ENCODE measurements at regions not wholly inside any gene's neighbourhood (a gene's known extent, or its start where the extent isn't known, plus 50 kb on each side); places are given as distances from the start of the nearest gene placed in this dataset.

GRCh38 chr10:52908478-52908877, 135.9 kb upstream of the MBL2 start:
- Histone ChIP-seq H3K4me1 (ENCODE audit: control insufficient read depth, insufficient read depth, low read length) (no peaks in the 10 kb centered on the region), H3K9ac (ENCODE audit: low read length in 2 of 2) (no peak overlapping the region)

GRCh38 chr10:52906046-52906445, 133.5 kb upstream of the MBL2 start:
- Histone ChIP-seq H3K27ac (ENCODE audit: low read length) (no peak overlapping the region), H3K4me1 (ENCODE audit: control insufficient read depth, insufficient read depth, low read length) (no peaks in the 10 kb centered on the region), H3K4me3 (ENCODE audit: low read length in 2 of 2) (no peak overlapping the region), H3K9ac (ENCODE audit: low read length in 2 of 2) (no peak overlapping the region), H3K9me3 (ENCODE audit: control insufficient read depth in 2 of 2, low read length in 2 of 2) (no peaks in the 10 kb centered on the region), H3K27me3 (ENCODE audit: control insufficient read depth in 1 of 2, insufficient read depth in 2 of 2, low read length in 2 of 2) (no peaks in the 10 kb centered on the region), H3K36me3 (ENCODE audit: control insufficient read depth in 2 of 2, insufficient read depth in 2 of 2, low read length in 2 of 2) (no peaks in the 10 kb centered on the region)

More at GRCh38 chr10:52908478-52908877, 135.9 kb upstream of the MBL2 start:
- H3K36me3 ChIP-seq (ENCODE audit: control insufficient read depth in 2 of 2, insufficient read depth in 2 of 2, low read length in 2 of 2) = no peaks in the 10 kb centered on the region
- H3K9me3 ChIP-seq (ENCODE audit: control insufficient read depth in 2 of 2, low read length in 2 of 2) = no peaks in the 10 kb centered on the region
- no peak overlapping the region for H3K27ac ChIP-seq (ENCODE audit: low read length)
- no peaks in the 10 kb centered on the region for H3K27me3 ChIP-seq (ENCODE audit: control insufficient read depth in 1 of 2, insufficient read depth in 2 of 2, low read length in 2 of 2)
- no peak overlapping the region for H3K4me3 ChIP-seq (ENCODE audit: low read length in 2 of 2)

DNA sequence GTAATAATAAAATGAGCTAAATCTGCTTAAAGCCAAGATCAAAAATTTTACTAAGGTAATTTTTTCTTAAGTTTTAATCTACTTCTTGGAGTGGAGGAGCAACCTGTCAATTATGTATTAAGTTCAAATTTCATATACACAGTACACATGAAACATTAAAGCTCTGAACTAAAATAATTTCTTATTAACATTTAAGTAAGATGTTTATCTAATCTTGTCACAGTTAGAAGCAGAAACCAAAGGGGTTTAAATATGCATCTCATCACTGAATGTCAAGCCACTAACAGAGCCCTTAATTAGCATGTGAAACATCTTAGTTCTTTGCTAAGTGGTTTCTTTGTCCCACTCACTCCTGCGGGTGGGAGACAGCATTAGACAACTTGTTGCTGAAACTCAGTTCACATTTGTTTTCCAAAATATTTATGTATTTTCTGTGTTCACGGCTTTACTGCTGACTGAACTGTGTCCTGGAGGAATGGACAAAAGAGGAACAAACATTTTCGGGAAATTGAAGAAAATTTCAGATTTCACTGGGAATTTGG, 130.9 kb upstream of the MBL2 start:
- Histone ChIP-seq H3K27ac (ENCODE audit: low read length) (no peak overlapping the region), H3K4me3 (ENCODE audit: low read length in 2 of 2) (no peak overlapping the region), H3K27me3 (ENCODE audit: control insufficient read depth in 1 of 2, insufficient read depth in 2 of 2, low read length in 2 of 2) (no peaks in the 10 kb centered on the region), H3K4me1 (ENCODE audit: control insufficient read depth, insufficient read depth, low read length) (no peaks in the 10 kb centered on the region), H3K36me3 (ENCODE audit: control insufficient read depth in 2 of 2, insufficient read depth in 2 of 2, low read length in 2 of 2) (no peaks in the 10 kb centered on the region), H3K9me3 (ENCODE audit: control insufficient read depth in 2 of 2, low read length in 2 of 2) (no peaks in the 10 kb centered on the region), H3K9ac (ENCODE audit: low read length in 2 of 2) (no peak overlapping the region)

DNA sequence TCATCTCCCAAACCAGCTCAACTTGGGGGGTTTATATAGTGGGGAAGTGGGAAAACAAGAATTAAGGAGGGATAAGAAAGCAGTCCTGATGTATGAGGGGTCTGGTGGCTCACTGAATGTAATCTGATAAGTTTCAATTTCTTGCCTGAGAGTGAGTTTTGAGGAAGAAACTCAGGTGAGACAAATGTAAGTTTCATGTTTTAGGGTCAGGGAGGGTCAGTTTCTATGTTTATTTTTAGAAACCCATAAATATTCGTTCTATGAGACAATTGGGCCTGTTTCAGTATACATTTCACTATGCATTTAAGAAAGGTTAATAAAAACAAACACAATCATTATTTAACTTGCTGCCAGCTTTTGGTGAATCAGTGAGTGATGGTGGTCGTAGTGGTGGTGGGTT, 128.0 kb upstream of the MBL2 start:
- no peaks in the 10 kb centered on the region for H3K36me3 ChIP-seq (ENCODE audit: control insufficient read depth in 2 of 2, insufficient read depth in 2 of 2, low read length in 2 of 2)
- no peak overlapping the region for H3K4me3 ChIP-seq (ENCODE audit: low read length in 2 of 2)
- H3K27ac ChIP-seq (ENCODE audit: low read length) = no peak overlapping the region
- no peaks in the 10 kb centered on the region for H3K27me3 ChIP-seq (ENCODE audit: control insufficient read depth in 1 of 2, insufficient read depth in 2 of 2, low read length in 2 of 2)
- H3K9ac ChIP-seq (ENCODE audit: low read length in 2 of 2) = no peak overlapping the region
- no peaks in the 10 kb centered on the region for H3K9me3 ChIP-seq (ENCODE audit: control insufficient read depth in 2 of 2, low read length in 2 of 2)
- no peaks in the 10 kb centered on the region for H3K4me1 ChIP-seq (ENCODE audit: control insufficient read depth, insufficient read depth, low read length)

GRCh38 chr10:52897162-52897561, 124.6 kb upstream of the MBL2 start:
- H3K27me3 ChIP-seq (ENCODE audit: control insufficient read depth in 1 of 2, insufficient read depth in 2 of 2, low read length in 2 of 2) = no peaks in the 10 kb centered on the region
- no peaks in the 10 kb centered on the region for H3K36me3 ChIP-seq (ENCODE audit: control insufficient read depth in 2 of 2, insufficient read depth in 2 of 2, low read length in 2 of 2)
- H3K9ac ChIP-seq (ENCODE audit: low read length in 2 of 2) = no peak overlapping the region
- H3K9me3 ChIP-seq (ENCODE audit: control insufficient read depth in 2 of 2, low read length in 2 of 2) = no peaks in the 10 kb centered on the region
- no peaks in the 10 kb centered on the region for H3K4me1 ChIP-seq (ENCODE audit: control insufficient read depth, insufficient read depth, low read length)
- H3K4me3 ChIP-seq (ENCODE audit: low read length in 2 of 2) = no peak overlapping the region
- H3K27ac ChIP-seq (ENCODE audit: low read length) = no peak overlapping the region

GRCh38 chr10:52895059-52895458, 122.5 kb upstream of the MBL2 start:
- Histone ChIP-seq H3K36me3 (ENCODE audit: control insufficient read depth in 2 of 2, insufficient read depth in 2 of 2, low read length in 2 of 2) (no peaks in the 10 kb centered on the region), H3K4me3 (ENCODE audit: low read length in 2 of 2) (no peak overlapping the region), H3K9ac (ENCODE audit: low read length in 2 of 2) (no peak overlapping the region), H3K9me3 (ENCODE audit: control insufficient read depth in 2 of 2, low read length in 2 of 2) (no peaks in the 10 kb centered on the region), H3K4me1 (ENCODE audit: control insufficient read depth, insufficient read depth, low read length) (no peaks in the 10 kb centered on the region), H3K27ac (ENCODE audit: low read length) (no peak overlapping the region), H3K27me3 (ENCODE audit: control insufficient read depth in 1 of 2, insufficient read depth in 2 of 2, low read length in 2 of 2) (no peaks in the 10 kb centered on the region)

DNA sequence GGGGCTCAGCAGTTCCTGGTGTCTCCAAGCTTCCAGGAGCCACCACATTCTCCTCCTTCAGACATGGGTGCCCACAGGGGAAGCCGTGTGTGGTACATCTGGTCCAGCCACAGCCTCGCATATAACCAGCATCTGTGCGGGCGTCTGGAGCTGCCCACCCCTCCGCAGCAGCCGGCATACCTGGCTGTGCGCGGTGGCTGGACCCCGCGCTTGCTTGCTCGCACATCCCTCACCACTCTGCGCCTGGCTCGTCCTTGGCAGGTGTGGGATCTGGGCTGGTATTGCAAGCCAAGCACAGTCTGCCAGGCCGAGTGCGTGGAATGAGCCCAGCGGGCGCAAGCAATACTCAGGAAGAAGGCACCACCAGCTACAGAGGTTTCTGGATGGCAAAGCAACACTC, 117.7 kb upstream of the MBL2 start:
- H3K9ac ChIP-seq (ENCODE audit: low read length in 2 of 2) = no peak overlapping the region
- no peak overlapping the region for H3K4me3 ChIP-seq (ENCODE audit: low read length in 2 of 2)
- H3K4me1 ChIP-seq (ENCODE audit: control insufficient read depth, insufficient read depth, low read length) = no peaks in the 10 kb centered on the region
- H3K9me3 ChIP-seq (ENCODE audit: control insufficient read depth in 2 of 2, low read length in 2 of 2) = no peaks in the 10 kb centered on the region
- H3K36me3 ChIP-seq (ENCODE audit: control insufficient read depth in 2 of 2, insufficient read depth in 2 of 2, low read length in 2 of 2) = no peaks in the 10 kb centered on the region
- no peak overlapping the region for H3K27ac ChIP-seq (ENCODE audit: low read length)
- H3K27me3 ChIP-seq (ENCODE audit: control insufficient read depth in 1 of 2, insufficient read depth in 2 of 2, low read length in 2 of 2) = no peaks in the 10 kb centered on the region

GRCh38 chr10:52889611-52890010, 117.0 kb upstream of the MBL2 start:
- Histone ChIP-seq H3K9me3 (ENCODE audit: control insufficient read depth in 2 of 2, low read length in 2 of 2) (no peaks in the 10 kb centered on the region), H3K4me3 (ENCODE audit: low read length in 2 of 2) (no peak overlapping the region), H3K4me1 (ENCODE audit: control insufficient read depth, insufficient read depth, low read length) (no peaks in the 10 kb centered on the region), H3K36me3 (ENCODE audit: control insufficient read depth in 2 of 2, insufficient read depth in 2 of 2, low read length in 2 of 2) (no peaks in the 10 kb centered on the region), H3K27ac (ENCODE audit: low read length) (no peak overlapping the region), H3K9ac (ENCODE audit: low read length in 2 of 2) (no peak overlapping the region), H3K27me3 (ENCODE audit: control insufficient read depth in 1 of 2, insufficient read depth in 2 of 2, low read length in 2 of 2) (no peaks in the 10 kb centered on the region)

DNA sequence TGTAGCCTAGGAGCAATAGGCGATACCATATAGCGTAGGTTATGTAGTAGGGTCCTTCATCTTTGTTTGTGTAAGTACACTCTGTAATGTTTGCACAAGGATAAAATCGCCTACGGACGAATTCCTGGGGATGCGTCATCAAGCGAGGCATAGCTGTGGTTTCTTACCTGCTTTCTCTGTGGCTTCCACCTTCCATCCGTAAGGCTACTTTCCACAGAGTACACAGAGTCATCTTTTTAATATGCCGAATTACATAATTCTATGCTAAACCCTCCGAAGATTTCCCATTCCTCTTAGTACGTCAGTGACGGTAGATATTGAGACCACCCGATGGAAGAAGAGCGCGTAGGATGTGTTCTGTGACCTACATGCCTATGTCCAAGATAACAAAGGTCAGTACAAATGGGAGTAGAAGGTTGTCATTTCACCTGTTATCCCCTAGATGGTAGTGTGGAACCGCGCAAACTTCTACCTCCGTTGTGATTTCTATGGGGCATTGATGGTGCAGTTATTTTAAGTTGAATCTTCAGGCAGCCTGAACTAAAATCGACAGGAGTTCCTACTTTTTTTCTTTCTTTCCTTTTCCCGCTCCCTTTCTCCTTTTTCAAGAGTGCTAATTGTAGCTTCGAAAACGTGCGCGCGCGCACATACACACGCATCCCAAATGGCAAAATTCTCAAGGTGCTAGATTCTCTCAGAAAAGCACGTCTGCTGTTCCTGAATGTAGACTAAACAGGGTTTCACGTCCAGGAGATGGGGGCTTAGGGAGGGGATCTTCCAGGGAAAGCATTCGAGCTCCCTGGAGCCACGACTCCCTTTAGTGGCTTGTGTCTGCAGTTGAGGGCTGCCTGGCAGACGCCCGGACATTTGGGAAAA, 111.7 kb upstream of the MBL2 start:
- Histone ChIP-seq H3K27me3 (ENCODE audit: control insufficient read depth in 1 of 2, insufficient read depth in 2 of 2, low read length in 2 of 2) (no peaks in the 10 kb centered on the region), H3K36me3 (ENCODE audit: control insufficient read depth in 2 of 2, insufficient read depth in 2 of 2, low read length in 2 of 2) (no peaks in the 10 kb centered on the region), H3K9ac (ENCODE audit: low read length in 2 of 2) (no peak overlapping the region), H3K27ac (ENCODE audit: low read length) (no peak overlapping the region), H3K4me1 (ENCODE audit: control insufficient read depth, insufficient read depth, low read length) (no peaks in the 10 kb centered on the region), H3K4me3 (ENCODE audit: low read length in 2 of 2) (peak overlapping the region in 1 of 2 donors; percentile 54), H3K9me3 (ENCODE audit: control insufficient read depth in 2 of 2, low read length in 2 of 2) (no peaks in the 10 kb centered on the region)

DNA sequence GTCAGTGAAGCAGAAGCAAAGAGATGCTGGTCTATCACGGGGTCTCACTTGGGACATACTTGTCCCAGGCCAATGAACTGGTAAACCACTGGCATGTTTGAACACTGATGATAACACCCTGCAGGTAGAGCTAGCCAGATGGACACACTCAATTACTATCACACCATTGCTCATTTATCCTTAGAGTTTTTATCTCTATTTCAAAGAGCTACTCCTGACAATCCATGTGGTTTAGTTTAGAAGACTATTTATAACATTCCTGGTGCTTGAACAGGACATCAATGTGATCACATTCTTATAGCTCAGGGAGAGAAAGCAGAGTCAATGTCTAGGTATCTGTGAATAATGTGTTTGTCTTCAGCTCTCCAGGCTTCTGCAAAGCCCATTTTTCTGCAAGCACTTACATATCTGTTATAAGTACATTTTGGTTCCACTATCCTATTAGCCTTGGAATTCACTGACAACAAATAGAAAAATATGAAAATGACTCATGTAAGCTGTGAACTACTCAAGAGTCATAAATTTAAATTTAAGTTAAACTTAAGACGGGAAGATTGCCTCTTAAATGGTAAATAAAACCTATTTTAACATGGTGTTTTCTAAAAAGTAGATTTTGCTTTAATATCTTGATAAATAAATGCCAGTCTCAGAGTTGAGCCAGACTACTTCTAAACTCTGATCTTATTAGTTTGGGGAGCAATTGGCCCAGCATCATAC, 106.7 kb upstream of the MBL2 start:
- H3K9ac ChIP-seq (ENCODE audit: low read length in 2 of 2) = no peak overlapping the region
- no peaks in the 10 kb centered on the region for H3K9me3 ChIP-seq (ENCODE audit: control insufficient read depth in 2 of 2, low read length in 2 of 2)
- no peaks in the 10 kb centered on the region for H3K36me3 ChIP-seq (ENCODE audit: control insufficient read depth in 2 of 2, insufficient read depth in 2 of 2, low read length in 2 of 2)
- H3K4me1 ChIP-seq (ENCODE audit: control insufficient read depth, insufficient read depth, low read length) = no peaks in the 10 kb centered on the region
- H3K4me3 ChIP-seq (ENCODE audit: low read length in 2 of 2) = no peak overlapping the region
- no peaks in the 10 kb centered on the region for H3K27me3 ChIP-seq (ENCODE audit: control insufficient read depth in 1 of 2, insufficient read depth in 2 of 2, low read length in 2 of 2)
- no peak overlapping the region for H3K27ac ChIP-seq (ENCODE audit: low read length)

DNA sequence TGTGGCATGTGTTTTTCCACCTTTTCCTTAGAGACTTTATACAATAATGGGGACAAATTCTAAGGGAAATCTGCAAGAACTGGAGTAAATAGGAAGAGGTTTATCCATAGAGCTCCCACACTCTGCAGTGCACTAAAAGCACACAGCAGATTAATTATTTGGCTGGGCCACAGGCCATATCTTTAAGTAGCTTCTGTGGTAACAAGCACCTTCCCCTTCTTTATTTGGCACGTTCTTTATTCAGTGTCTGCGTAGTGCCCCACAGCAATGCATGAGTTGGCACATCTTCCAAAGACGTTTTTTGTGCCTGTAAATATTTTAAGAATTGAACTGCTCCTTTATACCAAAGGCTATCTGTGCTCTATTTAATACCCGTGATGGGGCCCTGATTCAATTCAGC, 104.9 kb upstream of the MBL2 start:
- Histone ChIP-seq H3K9ac (ENCODE audit: low read length in 2 of 2) (no peak overlapping the region), H3K9me3 (ENCODE audit: control insufficient read depth in 2 of 2, low read length in 2 of 2) (no peaks in the 10 kb centered on the region), H3K4me1 (ENCODE audit: control insufficient read depth, insufficient read depth, low read length) (no peaks in the 10 kb centered on the region), H3K4me3 (ENCODE audit: low read length in 2 of 2) (no peak overlapping the region), H3K36me3 (ENCODE audit: control insufficient read depth in 2 of 2, insufficient read depth in 2 of 2, low read length in 2 of 2) (no peaks in the 10 kb centered on the region), H3K27me3 (ENCODE audit: control insufficient read depth in 1 of 2, insufficient read depth in 2 of 2, low read length in 2 of 2) (no peaks in the 10 kb centered on the region), H3K27ac (ENCODE audit: low read length) (no peak overlapping the region)

Data from stomach smooth muscle (tissue), 2 donors.